Mucosa of rectum (tissue), 2 donors: ENCODE measurements at regions not wholly inside any gene's neighbourhood (a gene's known extent, or its start where the extent isn't known, plus 50 kb on each side); places are given as distances from the start of the nearest gene placed in this dataset.
"Not testable (repeated sequence)": the region's sequence is repeated elsewhere in the genome, so short reads cannot be mapped to it uniquely, and the experiment has no call there.

ENCODE experiments used
- H3K27ac ChIP-seq, 2 donors: one replicate each; pipeline ENCODE4 v1.7.0; 2013; ENCODE audit warnings: inconsistent platforms in 2 of 2, low read depth in 2 of 2, low read length in 2 of 2
- H3K27me3 ChIP-seq, 2 donors: one replicate each; pipeline ENCODE4 v1.7.0; 2013; ENCODE audit warnings: low read length in 2 of 2; ENCODE audit not compliant: control insufficient read depth in 2 of 2, insufficient read depth in 2 of 2
- H3K36me3 ChIP-seq, 2 donors: one replicate each; pipeline ENCODE4 v1.7.0; 2013; ENCODE audit warnings: low read length in 2 of 2; ENCODE audit not compliant: control insufficient read depth in 2 of 2, insufficient read depth in 2 of 2
- H3K4me1 ChIP-seq, 2 donors: one replicate each; pipeline ENCODE4 v1.7.0; 2013; ENCODE audit warnings: low read length in 2 of 2, mild to moderate bottlenecking in 1 of 2; ENCODE audit not compliant: control insufficient read depth in 2 of 2, insufficient read depth in 2 of 2
- H3K4me3 ChIP-seq, 2 donors: one replicate each; pipeline ENCODE4 v1.7.0; 2013; ENCODE audit warnings: low read length in 2 of 2
- H3K9ac ChIP-seq, 2 donors: one replicate each; pipeline ENCODE4 v1.7.0; 2013; ENCODE audit warnings: low read length in 2 of 2, low read depth in 1 of 2, mild to moderate bottlenecking in 1 of 2
- H3K9me3 ChIP-seq, 2 donors: one replicate each; pipeline ENCODE4 v1.7.0; 2013; ENCODE audit warnings: low read length in 2 of 2; ENCODE audit not compliant: control insufficient read depth in 2 of 2
- donor health status: healthy.
- donor health status: Normal muscosa, but diverticular disease.

DNA sequence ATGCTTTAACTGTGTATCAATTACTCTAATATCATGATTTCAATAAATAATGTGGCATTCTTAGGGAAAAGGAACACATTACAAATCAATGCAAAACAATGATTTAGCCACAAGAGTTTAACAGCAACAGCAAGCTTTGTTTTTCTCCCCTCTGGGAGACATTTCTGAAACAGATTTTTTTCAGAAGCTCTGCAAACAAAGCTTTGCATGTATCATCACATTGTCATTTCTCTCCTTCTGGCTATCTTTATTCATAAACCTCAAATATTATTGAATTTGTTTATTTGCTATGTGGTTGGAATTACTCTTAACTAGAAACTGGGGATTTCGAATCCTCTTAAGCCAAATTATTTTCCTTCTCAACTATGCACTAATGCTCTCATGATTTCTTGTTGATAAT lies 278.4 kb upstream of the ATXN7L3B start:
- Histone ChIP-seq H3K27ac (no peak overlapping the region), H3K4me3 (no peak overlapping the region), H3K4me1 (no peaks in the 10 kb centered on the region), H3K9ac (no peak overlapping the region), H3K27me3 (no peaks in the 10 kb centered on the region), H3K36me3 (no peaks in the 10 kb centered on the region), H3K9me3 (no peaks in the 10 kb centered on the region)

DNA sequence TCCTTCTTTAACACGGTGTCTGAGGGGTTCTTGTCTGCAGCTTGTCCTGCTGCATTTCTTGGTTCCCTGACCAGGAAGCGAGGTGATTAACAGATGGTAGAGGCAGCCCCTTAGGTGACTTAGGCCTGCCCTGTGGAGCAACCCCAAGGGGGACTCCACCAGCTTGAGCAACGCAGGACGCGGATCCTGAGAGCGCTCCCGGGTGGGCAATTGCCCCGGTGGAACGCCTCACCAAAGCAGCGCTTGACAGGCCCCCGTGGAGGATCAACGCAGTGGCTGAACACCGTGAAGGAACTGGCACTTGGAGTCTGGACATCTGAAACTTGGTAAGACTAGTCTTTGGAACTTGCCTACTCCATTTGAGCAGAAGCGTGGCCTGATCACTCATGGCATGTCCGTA lies 272.9 kb upstream of the ATXN7L3B start:
- Histone ChIP-seq H3K27me3 (no peaks in the 10 kb centered on the region), H3K4me1 (no peaks in the 10 kb centered on the region), H3K9me3 (no peaks in the 10 kb centered on the region), H3K36me3 (no peaks in the 10 kb centered on the region), H3K4me3 (no peak overlapping the region), H3K27ac (no peak overlapping the region), H3K9ac (no peak overlapping the region)

DNA sequence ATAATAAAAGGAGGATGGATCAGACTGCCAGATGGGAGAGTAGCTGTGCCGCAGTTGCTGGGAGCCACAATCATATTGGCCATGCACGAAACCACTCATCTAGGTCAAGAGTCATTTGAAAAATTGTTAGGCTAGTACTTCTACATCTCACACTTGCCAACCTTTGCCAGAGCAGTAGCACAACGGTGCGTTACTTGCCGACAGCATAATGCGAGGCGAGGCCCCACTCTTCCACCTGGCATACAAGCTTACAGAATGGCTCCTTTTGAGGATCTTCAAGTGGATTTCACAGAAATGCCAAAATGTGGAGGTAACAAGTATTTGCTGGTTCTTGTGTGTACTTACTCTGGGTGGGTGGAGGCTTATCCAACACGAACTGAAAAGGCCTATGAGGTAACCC lies 268.3 kb upstream of the ATXN7L3B start:
- not testable (repeated sequence) for H3K9me3 ChIP-seq, H3K4me3 ChIP-seq, H3K9ac ChIP-seq, H3K27ac ChIP-seq, H3K4me1 ChIP-seq, H3K36me3 ChIP-seq, H3K27me3 ChIP-seq

DNA sequence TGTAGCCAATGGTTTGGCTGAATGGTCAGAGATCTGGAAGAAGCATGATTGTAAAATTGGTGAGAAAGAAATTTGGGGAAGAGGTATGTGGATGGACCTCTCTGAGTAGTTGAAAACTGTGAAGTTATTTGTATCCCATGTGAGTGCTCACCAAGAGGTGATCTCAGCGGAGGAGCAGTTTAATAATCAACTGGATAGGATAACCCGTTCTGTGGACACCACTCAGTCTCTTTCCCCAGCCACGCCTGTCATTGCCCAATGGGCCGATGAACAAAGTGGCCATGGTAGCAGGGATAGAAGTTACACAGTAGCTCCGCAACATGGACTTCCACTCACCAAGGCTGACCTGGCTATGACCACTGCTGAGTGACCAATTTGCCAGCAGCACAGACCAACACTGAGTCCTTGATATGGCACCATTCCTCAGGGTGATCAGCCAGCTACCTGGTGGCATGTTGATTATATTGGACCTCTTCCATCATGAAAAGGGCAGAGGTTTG lies 257.4 kb upstream of the ATXN7L3B start:
- Histone ChIP-seq H3K9me3 (no peaks in the 10 kb centered on the region), H3K9ac (no peak overlapping the region), H3K4me1 (no peaks in the 10 kb centered on the region), H3K27ac (no peak overlapping the region), H3K27me3 (no peaks in the 10 kb centered on the region), H3K36me3 (no peaks in the 10 kb centered on the region), H3K4me3 (no peak overlapping the region)

DNA sequence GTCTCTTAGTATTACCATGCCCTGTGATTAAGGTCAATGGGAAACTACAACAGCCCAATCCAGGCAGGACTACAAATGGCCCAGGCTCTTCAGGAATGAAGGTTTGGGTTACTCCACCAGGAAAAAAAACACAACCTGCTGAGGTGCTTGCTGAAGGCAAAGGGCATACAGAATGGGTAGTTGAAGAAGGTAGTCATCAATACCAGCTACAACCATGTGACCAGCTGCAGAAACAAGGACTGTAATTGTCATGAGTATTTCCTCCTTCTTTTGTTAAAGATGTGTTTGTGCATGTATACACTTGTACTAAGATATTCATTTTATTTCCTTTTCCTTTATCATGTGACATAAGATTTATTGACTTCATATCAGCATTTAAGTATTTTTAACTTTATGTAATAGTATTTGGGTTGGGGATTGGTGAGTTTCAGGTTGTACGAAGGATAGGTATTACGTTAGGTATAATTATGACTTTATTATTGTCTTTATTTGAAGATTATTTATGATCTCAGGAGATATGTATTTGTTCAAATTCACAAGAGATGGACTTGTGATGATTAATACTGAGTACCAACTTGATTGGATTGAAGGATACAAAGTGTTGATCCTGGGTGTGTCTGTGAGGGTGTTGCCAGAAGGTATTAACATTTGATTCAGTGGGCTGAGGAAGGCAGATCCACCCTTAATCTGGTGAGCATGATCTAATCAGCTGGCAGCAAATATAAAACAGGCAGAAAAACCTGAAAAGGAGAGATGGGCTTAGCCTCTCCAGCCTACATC lies 256.0 kb upstream of the ATXN7L3B start:
- H3K27me3 ChIP-seq, H3K9me3 ChIP-seq, H3K36me3 ChIP-seq, H3K9ac ChIP-seq, H3K4me1 ChIP-seq, H3K4me3 ChIP-seq, H3K27ac ChIP-seq: not testable (repeated sequence)

DNA sequence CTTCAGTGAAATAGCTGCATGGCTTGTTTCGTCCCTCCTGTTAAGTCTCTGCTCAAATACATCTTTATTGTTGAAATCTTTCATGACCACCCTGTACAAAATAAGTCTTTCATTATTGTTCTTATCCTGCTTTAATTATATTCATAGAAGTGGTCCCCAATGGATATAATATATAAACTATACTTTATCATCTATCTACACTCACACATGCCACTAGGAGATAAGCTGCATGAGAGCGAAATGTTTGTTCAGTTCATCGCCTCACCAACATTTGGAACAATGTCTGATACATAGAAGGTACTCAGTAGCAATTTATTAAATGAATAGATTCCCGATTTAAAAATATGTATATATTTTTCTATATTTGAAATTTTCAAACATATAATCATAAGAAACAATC lies 254.0 kb upstream of the ATXN7L3B start:
- Histone ChIP-seq H3K27me3 (no peaks in the 10 kb centered on the region), H3K9ac (no peak overlapping the region)

DNA sequence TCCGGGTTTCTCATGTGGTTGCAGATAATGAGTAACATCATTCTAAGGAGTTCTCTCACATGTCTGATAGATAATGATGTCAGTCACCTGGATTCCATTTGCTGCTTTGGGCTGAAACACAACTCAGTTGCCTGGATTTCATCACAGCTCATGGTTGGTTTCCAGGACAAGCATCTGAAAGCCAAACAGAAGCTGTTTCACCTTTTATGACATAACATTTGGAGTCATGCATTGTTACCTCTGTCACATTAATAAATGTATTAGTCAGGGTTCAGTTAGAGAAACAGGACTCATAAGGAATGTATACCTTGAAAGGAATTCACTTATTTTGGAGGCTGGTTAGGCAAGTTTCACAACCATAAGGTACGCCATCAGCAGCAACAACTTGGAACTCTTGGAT lies 251.9 kb upstream of the ATXN7L3B start:
- no peaks in the 10 kb centered on the region for H3K4me1 ChIP-seq
- no peaks in the 10 kb centered on the region for H3K27me3 ChIP-seq
- no peak overlapping the region for H3K4me3 ChIP-seq
- H3K36me3 ChIP-seq = no peaks in the 10 kb centered on the region
- H3K9me3 ChIP-seq = peaks cover 0 to 2% of the 10 kb centered on the region in 2 donors
- no peak overlapping the region for H3K9ac ChIP-seq
- no peak overlapping the region for H3K27ac ChIP-seq

More for the DNA sequence above, 254.0 kb upstream of the ATXN7L3B start:
- Histone ChIP-seq H3K27ac (no peak overlapping the region), H3K36me3 (no peaks in the 10 kb centered on the region), H3K9me3 (peaks cover 0 to 2% of the 10 kb centered on the region in 2 donors), H3K4me3 (no peak overlapping the region), H3K4me1 (no peaks in the 10 kb centered on the region)

DNA sequence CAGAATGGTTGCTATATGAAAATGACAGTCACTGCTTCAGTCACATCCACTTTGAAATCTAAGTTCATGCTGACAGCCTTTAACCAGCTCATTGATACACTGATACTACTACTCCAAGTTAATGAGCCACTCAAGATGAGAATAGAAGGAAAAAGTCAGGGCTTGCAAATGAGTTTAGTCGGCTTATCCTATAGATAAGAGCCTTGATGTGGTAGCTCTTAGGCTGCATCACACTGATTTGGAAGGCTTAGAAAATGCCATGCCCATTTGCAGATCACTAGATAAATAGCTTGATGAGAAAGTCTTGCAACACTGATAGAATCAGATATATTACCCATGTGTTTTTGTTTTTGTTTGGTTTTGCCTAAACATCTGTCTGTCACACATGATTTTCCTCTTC lies 251.4 kb upstream of the ATXN7L3B start:
- Histone ChIP-seq H3K4me3 (no peak overlapping the region), H3K27me3 (no peaks in the 10 kb centered on the region), H3K9ac (no peak overlapping the region), H3K27ac (no peak overlapping the region), H3K36me3 (no peaks in the 10 kb centered on the region), H3K4me1 (no peaks in the 10 kb centered on the region), H3K9me3 (peaks cover 0 to 2% of the 10 kb centered on the region in 2 donors)

DNA sequence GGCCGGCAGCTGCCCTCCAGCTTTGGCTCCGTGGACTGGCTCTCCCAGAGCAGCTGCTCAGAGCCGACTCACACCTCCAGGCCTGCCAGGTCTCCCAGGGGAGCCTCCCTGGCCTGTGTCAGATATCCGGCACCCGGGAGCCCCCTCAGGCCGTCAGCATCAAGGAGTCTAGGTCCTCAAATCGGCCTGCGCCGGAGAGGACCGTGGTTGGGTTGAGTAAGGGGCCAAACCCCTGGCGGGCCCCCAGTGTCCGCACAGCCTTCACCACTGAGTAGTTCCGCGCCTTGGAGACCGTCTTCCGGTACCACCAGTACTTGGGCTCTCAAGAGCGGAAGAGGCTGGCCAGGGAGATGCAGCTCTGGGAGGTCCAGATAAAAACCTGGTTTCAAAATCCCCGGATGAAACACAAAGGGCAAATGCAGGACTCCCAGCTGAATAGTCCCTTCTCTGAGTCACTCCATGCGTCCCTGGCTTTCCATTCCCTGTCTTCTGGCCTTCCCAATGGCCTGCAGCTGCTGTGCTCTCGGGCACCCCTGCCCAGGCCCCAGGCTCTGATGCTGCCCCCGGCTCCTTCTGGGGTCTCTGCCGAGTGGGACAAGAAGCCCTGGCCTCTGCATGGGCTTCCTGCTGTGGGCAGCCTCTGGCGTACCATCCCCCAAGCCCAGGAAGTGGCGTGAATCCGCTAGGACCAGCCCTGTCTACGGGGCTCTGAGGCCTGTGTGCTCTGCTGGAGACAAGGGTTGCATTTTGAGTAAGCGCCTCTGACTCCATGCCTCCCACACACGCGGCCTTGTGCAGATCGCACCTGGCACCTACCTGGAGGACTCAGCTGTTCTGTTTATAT lies 245.1 kb upstream of the ATXN7L3B start:
- no peaks in the 10 kb centered on the region for H3K4me1 ChIP-seq
- no peak overlapping the region for H3K9ac ChIP-seq
- no peaks in the 10 kb centered on the region for H3K9me3 ChIP-seq
- H3K27me3 ChIP-seq = no peaks in the 10 kb centered on the region
- H3K4me3 ChIP-seq = no peak overlapping the region
- no peak overlapping the region for H3K27ac ChIP-seq
- H3K36me3 ChIP-seq = no peaks in the 10 kb centered on the region

DNA sequence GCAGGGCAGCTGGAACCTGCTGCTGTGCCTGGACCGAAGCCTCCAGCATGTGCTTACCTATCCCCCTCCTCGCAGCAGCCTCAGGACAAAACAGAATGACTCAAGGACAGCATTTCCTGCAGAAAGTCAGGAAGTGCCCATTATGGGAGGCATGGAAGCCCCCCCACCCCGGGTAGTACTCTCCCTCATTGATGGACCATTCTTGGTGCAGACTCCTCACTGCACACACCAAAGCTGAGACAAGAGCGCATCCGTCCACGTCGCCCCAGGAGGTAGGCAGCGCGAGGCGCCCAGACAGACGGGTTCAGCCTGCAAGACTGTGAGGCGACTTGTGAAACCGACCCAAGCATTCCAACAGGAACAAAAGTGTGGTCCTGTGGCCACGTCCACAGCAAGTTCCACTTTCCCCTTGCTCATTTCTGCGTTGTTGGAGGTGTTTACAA lies 243.9 kb upstream of the ATXN7L3B start:
- H3K4me3 ChIP-seq = no peak overlapping the region
- H3K27ac ChIP-seq = no peak overlapping the region
- H3K27me3 ChIP-seq = no peaks in the 10 kb centered on the region
- no peaks in the 10 kb centered on the region for H3K9me3 ChIP-seq
- H3K9ac ChIP-seq = no peak overlapping the region
- H3K36me3 ChIP-seq = no peaks in the 10 kb centered on the region
- no peaks in the 10 kb centered on the region for H3K4me1 ChIP-seq
